ENCODE measurements at regions not wholly inside any gene's neighbourhood (a gene's known extent, or its start where the extent isn't known, plus 50 kb on each side); places are given as distances from the start of the nearest gene placed in this dataset.

DNA sequence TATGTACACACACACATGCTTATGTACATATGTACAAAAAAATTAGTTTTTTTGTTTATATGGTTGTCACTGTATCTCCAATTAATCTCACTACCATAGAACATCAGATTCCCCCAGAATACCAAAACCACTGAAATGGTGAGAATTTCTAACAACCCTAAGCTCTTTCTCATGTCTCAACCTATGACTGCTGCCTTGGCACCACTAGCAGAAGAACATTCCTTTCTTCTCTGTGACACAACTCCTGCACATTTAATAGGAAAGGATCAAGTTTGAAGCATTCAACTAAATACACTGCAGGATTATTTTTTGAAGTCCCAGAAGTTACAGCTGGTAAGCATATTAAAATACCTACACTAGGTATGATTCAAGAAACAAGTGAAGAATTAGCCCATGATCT lies 109.6 kb downstream of the FAM174B start:
- Histone ChIP-seq H3K36me3 (replicated peaks; ENCODE audit: insufficient read depth, low read depth) (no peaks in the 10 kb centered on the region), H3K4me2 (no peak overlapping the region), H3K79me2 (no peaks in the 10 kb centered on the region), H2AFZ (no peak overlapping the region), H3K9me3 (ENCODE audit: low read depth) (no peaks in the 10 kb centered on the region), H3K4me3 (no peak overlapping the region), H3K27ac (no peak overlapping the region), H4K20me1 (ENCODE audit: insufficient read depth, poor library complexity, severe bottlenecking) (no peaks in the 10 kb centered on the region), H3K4me1 (ENCODE audit: insufficient read depth) (no peaks in the 10 kb centered on the region), H3K27me3 (no peaks in the 10 kb centered on the region), H3K9me2 (replicated peaks; ENCODE audit: insufficient read depth) (no peaks in the 10 kb centered on the region)
- no peak for DNase-seq (ENCODE audit: low spot score)
- TF ChIP-seq EZH2 (IDR thresholded peaks at IDR 0.05; ENCODE audit: borderline replicate concordance), result no peak
- TF ChIP-seq CTCF (IDR thresholded peaks at IDR 0.05; ENCODE audit: poor library complexity), result no peak
- TF ChIP-seq EZH2phosphoT487 (IDR thresholded peaks at IDR 0.05; ENCODE audit: low read depth, severe bottlenecking, unreplicated experiment), result no peak

- TF ChIP-seq EZH2 (IDR thresholded peaks at IDR 0.05; ENCODE audit: borderline replicate concordance) (no peak), EZH2phosphoT487 (IDR thresholded peaks at IDR 0.05; ENCODE audit: low read depth, severe bottlenecking, unreplicated experiment) (no peak), CTCF (IDR thresholded peaks at IDR 0.05; ENCODE audit: poor library complexity) (no peak)
- no peaks in the 10 kb centered on the region for H3K36me3 ChIP-seq (replicated peaks; ENCODE audit: insufficient read depth, low read depth)
- no peak overlapping the region for H2AFZ ChIP-seq
- no peaks in the 10 kb centered on the region for H3K27me3 ChIP-seq
- DNase-seq (ENCODE audit: low spot score), result no peak
- no peak overlapping the region for H3K27ac ChIP-seq
- no peaks in the 10 kb centered on the region for H3K79me2 ChIP-seq
- no peak overlapping the region for H3K4me2 ChIP-seq
- no peaks in the 10 kb centered on the region for H3K4me1 ChIP-seq (ENCODE audit: insufficient read depth)
- WGBS (ENCODE audit: low lambda C conversion rate, missing lambda C conversion rate), result 82% methylated on average over 7 of the region's 7 CpGs
- no peaks in the 10 kb centered on the region for H3K9me2 ChIP-seq (replicated peaks; ENCODE audit: insufficient read depth)
- no peaks in the 10 kb centered on the region for H4K20me1 ChIP-seq (ENCODE audit: insufficient read depth, poor library complexity, severe bottlenecking)
- no peak overlapping the region for H3K4me3 ChIP-seq
- H3K9me3 ChIP-seq (ENCODE audit: low read depth), result no peaks in the 10 kb centered on the region
These were observed 114.0 kb downstream of the FAM174B start for GRCh38 chr15:92541291-92542200.

- Histone ChIP-seq H3K36me3 (replicated peaks; ENCODE audit: insufficient read depth, low read depth) (no peaks in the 10 kb centered on the region), H3K9me3 (ENCODE audit: low read depth) (no peaks in the 10 kb centered on the region), H2AFZ (no peak overlapping the region), H3K79me2 (no peaks in the 10 kb centered on the region), H3K4me1 (ENCODE audit: insufficient read depth) (no peaks in the 10 kb centered on the region), H3K27ac (no peak overlapping the region), H3K4me2 (no peak overlapping the region), H4K20me1 (ENCODE audit: insufficient read depth, poor library complexity, severe bottlenecking) (no peaks in the 10 kb centered on the region), H3K27me3 (no peaks in the 10 kb centered on the region), H3K9me2 (replicated peaks; ENCODE audit: insufficient read depth) (no peaks in the 10 kb centered on the region), H3K4me3 (no peak overlapping the region)
- TF ChIP-seq EZH2 (IDR thresholded peaks at IDR 0.05; ENCODE audit: borderline replicate concordance), result no peak
- no peak for TF ChIP-seq EZH2phosphoT487 (IDR thresholded peaks at IDR 0.05; ENCODE audit: low read depth, severe bottlenecking, unreplicated experiment)
- TF ChIP-seq CTCF (IDR thresholded peaks at IDR 0.05; ENCODE audit: poor library complexity), result no peak
- 72% methylated on average over 3 of the region's 3 CpGs for WGBS (ENCODE audit: low lambda C conversion rate, missing lambda C conversion rate)
- DNase-seq (ENCODE audit: low spot score), result no peak
These were observed 117.5 kb downstream of the FAM174B start for GRCh38 chr15:92538115-92538514.
